ENCODE measurements at regions not wholly inside any gene's neighbourhood (a gene's known extent, or its start where the extent isn't known, plus 50 kb on each side); places are given as distances from the start of the nearest gene placed in this dataset.

DNA sequence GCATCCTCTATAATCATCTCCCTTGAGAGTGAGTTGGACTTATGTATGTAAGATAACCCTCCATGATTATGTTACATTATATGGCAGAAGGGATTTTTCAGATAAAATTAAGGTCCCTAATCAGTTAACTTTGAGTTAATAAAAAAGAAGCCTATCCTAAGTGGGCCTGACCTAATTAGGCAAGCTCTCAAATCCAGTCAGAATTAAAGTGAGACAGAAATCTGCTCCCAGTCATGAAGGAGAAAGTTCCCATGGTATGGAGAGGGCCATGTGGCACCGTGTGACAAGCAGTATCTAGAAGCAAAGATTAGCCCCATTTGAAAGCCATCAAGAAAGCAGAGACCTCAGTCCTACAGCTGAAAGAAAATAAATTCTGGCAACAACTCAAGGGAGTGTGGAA is 202.4 kb downstream of the PRELID2 start:
- TF ChIP-seq EZH2 (IDR thresholded peaks at IDR 0.05) (no peak), POLR2AphosphoS5 (IDR thresholded peaks at IDR 0.05; ENCODE audit: borderline replicate concordance, low read depth, low read length) (no peak)

All from SK-N-MC (cell line).